ENCODE measurements at regions not wholly inside any gene's neighbourhood (a gene's known extent, or its start where the extent isn't known, plus 50 kb on each side); places are given as distances from the start of the nearest gene placed in this dataset.

GRCh38 chr3:14334136-14334535 lies 68.3 kb upstream of the SLC6A6 start:
- Histone ChIP-seq H3K9me3 (replicated peaks) (no peaks in the 10 kb centered on the region), H3K36me3 (no peaks in the 10 kb centered on the region), H3K4me1 (no peaks in the 10 kb centered on the region), H3K4me3 (no peak overlapping the region), H3K27ac (replicated peaks) (no peak overlapping the region), H3K27me3 (ENCODE audit: low read depth) (peaks cover 47% of the 10 kb centered on the region)
- DNase-seq: no peak
- intact Hi-C loops (cut with micrococcal nuclease): no loop called here
- TF ChIP-seq CTCF (IDR thresholded peaks at IDR 0.05; ENCODE audit: borderline replicate concordance): no peak

DNA sequence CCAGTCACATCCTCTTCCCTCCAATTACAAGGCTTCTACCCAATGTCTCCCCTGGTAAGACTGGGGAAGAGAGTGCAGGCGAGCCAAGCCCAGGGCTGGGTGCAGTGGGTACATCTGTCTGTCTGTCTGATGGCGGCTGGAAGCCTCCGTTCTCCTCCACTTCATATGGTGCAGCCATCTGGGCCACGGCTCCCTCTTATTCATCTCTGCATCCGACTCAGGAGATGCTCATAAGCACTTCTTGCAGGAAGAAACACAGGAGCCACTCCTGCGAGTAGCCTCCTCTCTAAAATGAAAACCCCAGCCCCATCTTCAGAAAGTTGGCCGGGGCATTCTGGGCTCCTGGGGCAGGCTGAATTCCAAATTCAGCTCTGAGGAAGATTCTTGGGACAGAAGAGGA lies 67.5 kb upstream of the SLC6A6 start:
- no peak for DNase-seq
- intact Hi-C loops (cut with micrococcal nuclease): no loop called here
- Histone ChIP-seq H3K36me3 (no peaks in the 10 kb centered on the region), H3K4me1 (no peaks in the 10 kb centered on the region), H3K9me3 (replicated peaks) (no peaks in the 10 kb centered on the region), H3K27ac (replicated peaks) (no peak overlapping the region), H3K27me3 (ENCODE audit: low read depth) (peaks cover 54% of the 10 kb centered on the region), H3K4me3 (no peak overlapping the region)
- TF ChIP-seq CTCF (IDR thresholded peaks at IDR 0.05; ENCODE audit: borderline replicate concordance): no peak

GRCh38 chr3:14335774-14336748 lies 66.3 kb upstream of the SLC6A6 start:
- intact Hi-C loops (cut with micrococcal nuclease): no loop called here
- no peaks in the 10 kb centered on the region for H3K9me3 ChIP-seq (replicated peaks)
- no peaks in the 10 kb centered on the region for H3K4me1 ChIP-seq
- H3K36me3 ChIP-seq: no peaks in the 10 kb centered on the region
- DNase-seq: no peak
- no peak overlapping the region for H3K4me3 ChIP-seq
- H3K27me3 ChIP-seq (ENCODE audit: low read depth): peaks cover 52% of the 10 kb centered on the region
- no peak overlapping the region for H3K27ac ChIP-seq (replicated peaks)
- TF ChIP-seq CTCF (IDR thresholded peaks at IDR 0.05; ENCODE audit: borderline replicate concordance): no peak

DNA sequence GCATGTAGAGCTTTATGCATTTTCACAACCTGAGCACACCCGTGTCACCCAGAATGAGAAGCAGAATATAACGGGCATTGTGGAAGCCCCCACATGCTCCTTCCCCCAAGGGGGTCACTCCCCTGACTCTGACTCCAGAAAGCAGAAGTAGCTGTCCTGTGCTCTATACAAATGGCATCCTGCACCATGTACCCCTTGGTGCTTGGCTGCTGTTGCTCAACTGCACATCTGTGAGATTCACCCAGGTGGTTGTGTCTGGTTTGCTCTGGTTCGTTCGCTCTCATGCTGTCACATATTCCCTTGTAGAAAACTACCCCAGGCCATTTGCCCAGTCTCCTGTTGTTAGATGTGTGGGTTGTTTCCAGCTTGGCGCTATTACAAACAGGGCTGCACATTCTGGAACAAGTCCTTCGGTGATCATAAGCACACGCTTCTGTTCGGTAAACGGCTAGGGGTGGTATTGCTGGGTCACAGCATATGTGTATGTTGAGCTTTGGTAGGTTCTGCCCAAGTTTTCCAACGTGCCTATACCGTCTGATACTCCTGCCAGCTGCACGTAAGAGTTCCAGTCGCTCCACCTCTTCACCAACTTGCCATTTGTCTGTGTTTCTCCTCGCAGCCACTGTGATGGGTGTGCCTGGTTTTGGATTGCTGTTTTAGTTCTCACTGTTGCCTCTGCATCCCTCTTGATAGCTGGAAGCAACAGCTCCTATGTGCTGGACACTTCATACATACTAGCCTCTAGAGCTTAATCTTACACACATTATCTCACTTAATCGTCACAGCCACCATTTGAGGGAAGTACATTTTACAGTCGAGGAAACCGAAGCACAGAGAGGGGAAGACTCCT lies 65.4 kb upstream of the SLC6A6 start:
- Histone ChIP-seq H3K27ac (replicated peaks) (no peak overlapping the region), H3K36me3 (no peaks in the 10 kb centered on the region), H3K4me1 (no peaks in the 10 kb centered on the region), H3K9me3 (replicated peaks) (no peaks in the 10 kb centered on the region), H3K4me3 (no peak overlapping the region), H3K27me3 (ENCODE audit: low read depth) (peaks cover 56% of the 10 kb centered on the region)
- intact Hi-C loops (cut with micrococcal nuclease): no loop called here
- TF ChIP-seq CTCF (IDR thresholded peaks at IDR 0.05; ENCODE audit: borderline replicate concordance): no peak
- no peak for DNase-seq

DNA sequence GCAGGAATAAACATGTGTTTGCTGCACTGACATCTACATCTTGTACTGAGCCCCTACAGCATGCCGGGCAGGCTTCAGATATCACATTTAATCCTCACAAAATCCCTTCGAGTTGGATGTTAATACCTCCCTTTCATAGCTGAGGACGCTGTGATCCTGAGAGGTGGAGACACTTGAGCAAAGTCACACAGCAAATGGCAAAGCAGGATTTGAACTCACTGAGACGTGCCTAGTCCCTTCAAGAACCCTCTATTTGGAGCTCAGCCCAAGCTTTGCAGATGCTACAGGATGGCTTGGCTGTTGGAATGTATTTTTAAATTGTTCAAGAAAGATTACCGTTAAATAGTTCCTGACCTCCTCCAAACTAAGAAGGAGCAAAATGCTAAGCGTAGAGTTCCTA lies 64.6 kb upstream of the SLC6A6 start:
- H3K27me3 ChIP-seq (ENCODE audit: low read depth): peaks cover 56% of the 10 kb centered on the region
- intact Hi-C loops (cut with micrococcal nuclease): no loop called here
- H3K9me3 ChIP-seq (replicated peaks): no peaks in the 10 kb centered on the region
- no peak overlapping the region for H3K4me3 ChIP-seq
- H3K4me1 ChIP-seq: no peaks in the 10 kb centered on the region
- no peak for TF ChIP-seq CTCF (IDR thresholded peaks at IDR 0.05; ENCODE audit: borderline replicate concordance)
- no peaks in the 10 kb centered on the region for H3K36me3 ChIP-seq
- H3K27ac ChIP-seq (replicated peaks): no peak overlapping the region
- no peak for DNase-seq
